DND-41 (cell line): ENCODE measurements at regions not wholly inside any gene's neighbourhood (a gene's known extent, or its start where the extent isn't known, plus 50 kb on each side); places are given as distances from the start of the nearest gene placed in this dataset.

Experiments used
- CTCF ChIP-seq: IDR thresholded peaks from 2 replicates; pipeline ENCODE4 v1.5.1; 2012; ENCODE audit warnings: borderline replicate concordance, low read length, moderate library complexity, mild to moderate bottlenecking; ENCODE audit not compliant: poor library complexity, severe bottlenecking; ENCODE audit errors: extremely low read depth
- EZH2 ChIP-seq: IDR thresholded peaks from 3 replicates; pipeline ENCODE4 v1.6.1; 2012; ENCODE audit warnings: borderline replicate concordance, low read depth, mild to moderate bottlenecking, moderate library complexity, low read length, inconsistent platforms; ENCODE audit not compliant: severe bottlenecking

GRCh38 chr6:137977814-137978213 is 110.8 kb downstream of the TNFAIP3 start:
- TF ChIP-seq CTCF (no peak), EZH2 (no peak)
